LNCaP clone FGC (cell line): ENCODE measurements at regions not wholly inside any gene's neighbourhood (a gene's known extent, or its start where the extent isn't known, plus 50 kb on each side); places are given as distances from the start of the nearest gene placed in this dataset.
"Not testable (repeated sequence)": the region's sequence is repeated elsewhere in the genome, so short reads cannot be mapped to it uniquely, and the experiment has no call there.

Source experiments
- DNase-seq: peaks from one replicate; pipeline ENCODE4 v3.0.0-alpha.2; 2011; ENCODE audit warnings: low read depth
- H3K4me3 ChIP-seq: 2 replicates; pipeline ENCODE4 v1.5.1; 2011; ENCODE audit warnings: mild to moderate bottlenecking, low read depth, low read length, control low read depth
- CTCF ChIP-seq: IDR thresholded peaks from 2 replicates; pipeline ENCODE4 v1.5.1; 2012; ENCODE audit warnings: mild to moderate bottlenecking; ENCODE audit not compliant: control insufficient read depth, insufficient read depth; ENCODE audit errors: extremely low read depth

- TF ChIP-seq CTCF: no peak
- no peak for DNase-seq
These were observed 796.2 kb downstream of the CCSER2 start for GRCh38 chr10:85124603-85125051.

GRCh38 chr10:85137253-85137652, 808.9 kb downstream of the CCSER2 start:
- H3K4me3 ChIP-seq: no peak overlapping the region
- DNase-seq: no peak
- no peak for TF ChIP-seq CTCF

More at GRCh38 chr10:85124603-85125051, 796.2 kb downstream of the CCSER2 start:
- H3K4me3 ChIP-seq: no peak overlapping the region

- H3K4me3 ChIP-seq: no peak overlapping the region
- DNase-seq: no peak
- no peak for TF ChIP-seq CTCF
These were observed 809.7 kb downstream of the CCSER2 start for GRCh38 chr10:85138046-85138445.

- no peak for DNase-seq
- TF ChIP-seq CTCF: no peak
- no peak overlapping the region for H3K4me3 ChIP-seq
These were observed 810.7 kb downstream of the CCSER2 start for GRCh38 chr10:85139124-85139523.

- not testable (repeated sequence) for H3K4me3 ChIP-seq, DNase-seq
These were observed 813.1 kb downstream of the CCSER2 start for GRCh38 chr10:85141520-85141919.

GRCh38 chr10:85145966-85146365, 817.6 kb downstream of the CCSER2 start:
- H3K4me3 ChIP-seq: no peak overlapping the region
- DNase-seq: no peak
- no peak for TF ChIP-seq CTCF

- no peak for DNase-seq
- no peak for TF ChIP-seq CTCF
- no peak overlapping the region for H3K4me3 ChIP-seq
These were observed 819.2 kb downstream of the CCSER2 start for GRCh38 chr10:85147346-85148250.
